Endothelial cell of umbilical vein (primary cell): ENCODE measurements at regions not wholly inside any gene's neighbourhood (a gene's known extent, or its start where the extent isn't known, plus 50 kb on each side); places are given as distances from the start of the nearest gene placed in this dataset.

Experiments
- BruUV-seq: library from RNA; stranded (reverse); fragments of 400-500 nt; replicated peaks from 2 replicates; lab custom pipeline; 2021; lab: Mats Ljungman, UMichigan
- CTCF ChIA-PET: fragments of 300-600, 350-600 bp; sonication (Branson Sonifier 250); formaldehyde crosslinking; loops from one replicate; lab custom pipeline; 2021; ENCODE audit warnings: antibody characterized with exemption, inconsistent platforms; lab: Charles Lee
- POLR2A ChIA-PET: fragments of 300-600, 350-600 bp; sonication (Branson Sonifier 250); formaldehyde crosslinking; loops from one replicate; lab custom pipeline; 2021; ENCODE audit warnings: antibody characterized with exemption, inconsistent platforms; lab: Charles Lee
- DNase-seq: peaks from one replicate; pipeline ENCODE4 v3.0.0-alpha.2; 2011; ENCODE audit warnings: low read depth, low spot score
- FAIRE-seq: peaks from 2 replicates; lab custom pipeline; 2011; peaks lifted over from hg19 to GRCh38; lab: Jason Lieb, UNC
- H2AFZ ChIP-seq: 2 replicates; pipeline ENCODE4 v1.6.0; 2012; ENCODE audit warnings: low read depth, low read length, control low read depth, inconsistent platforms
- H3K27ac ChIP-seq: 2 replicates; pipeline ENCODE4 v1.5.1; 2011; ENCODE audit warnings: low read depth, mild to moderate bottlenecking, control low read depth, low read length, moderate library complexity; ENCODE audit not compliant: insufficient read depth
- H3K27me3 ChIP-seq, 2 experiments: 2 replicates each; pipeline versions ENCODE4 v1.6.0 to v1.6.1; 2011; ENCODE audit warnings: low read length in 2 of 2, mixed read lengths in 1 of 2; ENCODE audit not compliant: control insufficient read depth in 2 of 2, insufficient read depth in 2 of 2
- H3K36me3 ChIP-seq, 2 experiments: 2 replicates in 1 of 2; 3 replicates in 1 of 2; pipeline ENCODE4 v1.5.1; 2011; ENCODE audit warnings: low read length in 2 of 2, mild to moderate bottlenecking in 1 of 2, moderate library complexity in 1 of 2; ENCODE audit not compliant: control insufficient read depth in 2 of 2, insufficient read depth in 2 of 2; ENCODE audit errors: extremely low read depth in 1 of 2
- H3K4me1 ChIP-seq: 3 replicates; pipeline ENCODE4 v1.5.1; 2011; ENCODE audit warnings: mild to moderate bottlenecking, low read length; ENCODE audit not compliant: control insufficient read depth, insufficient read depth; ENCODE audit errors: extremely low read depth
- H3K4me2 ChIP-seq: 2 replicates; pipeline ENCODE4 v1.6.1; 2011; ENCODE audit warnings: low read length, control low read depth, mixed read lengths; ENCODE audit not compliant: insufficient read depth
- H3K4me3 ChIP-seq, 3 experiments: fragments of 200-600 bp in 1 of 3; sonication (generic), shearing (Covaris generic) in 1 of 3; replicated peaks in 1 of 3; 2 replicates each; pipeline ENCODE4 v1.5.1; 2011 to 2016; ENCODE audit warnings: control low read depth in 3 of 3, low read length in 3 of 3, mild to moderate bottlenecking in 2 of 3, inconsistent platforms in 1 of 3, low read depth in 1 of 3, moderate library complexity in 1 of 3; ENCODE audit not compliant: insufficient read depth in 1 of 3
- H3K79me2 ChIP-seq: 2 replicates; pipeline ENCODE4 v1.6.0; 2012; ENCODE audit warnings: low read length, inconsistent platforms; ENCODE audit not compliant: control insufficient read depth, insufficient read depth
- H3K9ac ChIP-seq: replicated peaks from 2 replicates; pipeline ENCODE3; 2011; ENCODE audit warnings: low read length, control low read depth; ENCODE audit not compliant: insufficient read depth; ENCODE audit errors: extremely low read depth
- H3K9me1 ChIP-seq: replicated peaks from 3 replicates; pipeline ENCODE4 v1.6.0; 2011; ENCODE audit warnings: mild to moderate bottlenecking, low read length; ENCODE audit not compliant: control insufficient read depth, insufficient read depth; ENCODE audit errors: extremely low read depth
- H3K9me3 ChIP-seq: replicated peaks from 2 replicates; pipeline ENCODE4 v1.5.1; 2012; ENCODE audit warnings: low read length, inconsistent platforms; ENCODE audit not compliant: control insufficient read depth, insufficient read depth
- H4K20me1 ChIP-seq: replicated peaks from 2 replicates; pipeline ENCODE3; 2011; ENCODE audit warnings: mild to moderate bottlenecking, low read length; ENCODE audit not compliant: control insufficient read depth, insufficient read depth; ENCODE audit errors: extremely low read depth
- EZH2 ChIP-seq: IDR thresholded peaks from 2 replicates; pipeline ENCODE4 v1.6.1; 2012; ENCODE audit warnings: borderline replicate concordance, low read depth, mild to moderate bottlenecking, moderate library complexity, low read length, inconsistent platforms; ENCODE audit not compliant: severe bottlenecking
- FOS ChIP-seq: IDR thresholded peaks from 2 replicates; pipeline ENCODE4 v1.6.1; 2011; ENCODE audit warnings: mild to moderate bottlenecking, low read length, moderate library complexity, borderline replicate concordance; ENCODE audit not compliant: insufficient read depth
- GATA2 ChIP-seq: IDR thresholded peaks from 2 replicates; pipeline ENCODE4 v1.7.0; 2011; ENCODE audit warnings: low read depth, mild to moderate bottlenecking, moderate library complexity, mixed read lengths, low read length; ENCODE audit not compliant: insufficient read length, insufficient read depth
- JUN ChIP-seq: IDR thresholded peaks from 2 replicates; pipeline ENCODE4 v1.6.1; 2011; ENCODE audit warnings: borderline replicate concordance, low read depth; ENCODE audit not compliant: insufficient read length, insufficient read depth
- MYC ChIP-seq: IDR thresholded peaks from one replicate; pipeline ENCODE4 v1.6.1; 2011; ENCODE audit warnings: mild to moderate bottlenecking, low read depth, low read length
- POLR2A ChIP-seq: IDR thresholded peaks from 2 replicates; pipeline ENCODE4 v1.6.1; 2012; ENCODE audit warnings: low read depth, mild to moderate bottlenecking, control low read depth, low read length
- POLR2AphosphoS5 ChIP-seq: IDR thresholded peaks from 2 replicates; pipeline ENCODE4 v1.6.1; 2012; ENCODE audit warnings: low read depth, mild to moderate bottlenecking, control low read depth, low read length, moderate library complexity; ENCODE audit not compliant: insufficient read depth
- dilution Hi-C: fragments of 300-500 bp; cut with MboI; formaldehyde crosslinking; loops from one replicate; pipeline ENCODE4 v1.15.0; 2019; ENCODE audit warnings: low sequenced_read_pairs; ENCODE audit not compliant: extremely low pct_ligation_motif_present
- intact Hi-C: fragments of 100-400 bp; cut with micrococcal nuclease; formaldehyde crosslinking; loops from one replicate; pipeline ENCODE4 v1.10.0; 2022
- TF ChIP-seq, protein P1 (sequence below), 2 donors: IDR thresholded peaks; 1 replicate in 1 of 2; 2 replicates in 1 of 2; pipeline ENCODE4 v1.5.1; 2011; ENCODE audit warnings: low read length in 2 of 2, mild to moderate bottlenecking in 2 of 2, moderate library complexity in 2 of 2, control low read depth in 1 of 2, inconsistent platforms in 1 of 2, low read depth in 1 of 2; ENCODE audit not compliant: insufficient read depth in 1 of 2; ENCODE audit errors: extremely low read depth in 1 of 2
- TF ChIP-seq, protein P2 (sequence below): IDR thresholded peaks from 2 replicates; pipeline ENCODE4 v1.6.1; 2011; ENCODE audit not compliant: insufficient read depth, insufficient read length

DNA sequence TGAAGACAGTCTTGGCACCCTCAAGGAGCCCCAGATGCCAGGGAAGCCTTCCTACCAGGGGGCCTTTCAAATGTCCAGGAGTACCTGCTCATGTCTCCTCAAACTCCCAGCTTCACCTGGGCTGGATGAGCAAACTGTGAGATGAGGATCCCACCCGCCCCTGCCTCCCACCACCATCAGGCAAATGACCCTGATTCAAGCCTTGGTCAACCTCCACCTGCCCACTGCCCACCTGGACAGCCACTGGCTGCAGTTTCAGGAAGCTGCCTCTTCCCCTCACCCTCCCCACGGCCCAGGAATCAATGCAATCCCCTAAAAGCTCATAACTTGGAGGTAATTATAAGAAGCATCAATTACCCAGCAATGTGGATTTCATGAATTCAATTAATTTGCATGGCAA lies 122.7 kb downstream of the BUD13 start:
- Histone ChIP-seq H3K4me2 (no peak overlapping the region), H3K4me1 (no peaks in the 10 kb centered on the region), H2AFZ (no peak overlapping the region), H3K9me1 (no peaks in the 10 kb centered on the region), H3K79me2 (no peaks in the 10 kb centered on the region), H3K36me3 (no peaks in the 10 kb centered on the region), H3K9me3 (no peaks in the 10 kb centered on the region), H4K20me1 (no peaks in the 10 kb centered on the region), H3K4me3 (no peak overlapping the region), H3K27ac (no peak overlapping the region), H3K9ac (no peak overlapping the region), H3K27me3 (peaks cover 0 to 3% of the 10 kb centered on the region in 2 experiments)
- DNase-seq (no peak), FAIRE-seq (no peak)
- no TSS peak for BruUV-seq
- CTCF ChIA-PET, result interaction anchor here (2.7 kb wide), 1 partner anchor 136 kb away, joined by 16 read pairs; no protein-coding TSS in a partner anchor
- TF ChIP-seq POLR2AphosphoS5 (no peak), POLR2A (no peak), JUN (no peak), MYC (no peak), GATA2 (no peak), EZH2 (no peak), FOS (no peak)
- TF ChIP-seq, protein P1, sequence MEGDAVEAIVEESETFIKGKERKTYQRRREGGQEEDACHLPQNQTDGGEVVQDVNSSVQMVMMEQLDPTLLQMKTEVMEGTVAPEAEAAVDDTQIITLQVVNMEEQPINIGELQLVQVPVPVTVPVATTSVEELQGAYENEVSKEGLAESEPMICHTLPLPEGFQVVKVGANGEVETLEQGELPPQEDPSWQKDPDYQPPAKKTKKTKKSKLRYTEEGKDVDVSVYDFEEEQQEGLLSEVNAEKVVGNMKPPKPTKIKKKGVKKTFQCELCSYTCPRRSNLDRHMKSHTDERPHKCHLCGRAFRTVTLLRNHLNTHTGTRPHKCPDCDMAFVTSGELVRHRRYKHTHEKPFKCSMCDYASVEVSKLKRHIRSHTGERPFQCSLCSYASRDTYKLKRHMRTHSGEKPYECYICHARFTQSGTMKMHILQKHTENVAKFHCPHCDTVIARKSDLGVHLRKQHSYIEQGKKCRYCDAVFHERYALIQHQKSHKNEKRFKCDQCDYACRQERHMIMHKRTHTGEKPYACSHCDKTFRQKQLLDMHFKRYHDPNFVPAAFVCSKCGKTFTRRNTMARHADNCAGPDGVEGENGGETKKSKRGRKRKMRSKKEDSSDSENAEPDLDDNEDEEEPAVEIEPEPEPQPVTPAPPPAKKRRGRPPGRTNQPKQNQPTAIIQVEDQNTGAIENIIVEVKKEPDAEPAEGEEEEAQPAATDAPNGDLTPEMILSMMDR (IDR thresholded peaks at IDR 0.05; ENCODE audit: extremely low read depth in 1 of 2, insufficient read depth in 1 of 2, low read depth in 1 of 2, low read length in 2 of 2), result no peak
- TF ChIP-seq, protein P2, sequence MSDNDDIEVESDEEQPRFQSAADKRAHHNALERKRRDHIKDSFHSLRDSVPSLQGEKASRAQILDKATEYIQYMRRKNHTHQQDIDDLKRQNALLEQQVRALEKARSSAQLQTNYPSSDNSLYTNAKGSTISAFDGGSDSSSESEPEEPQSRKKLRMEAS, result no peak
- POLR2A ChIA-PET, result no interaction called here
- dilution Hi-C loops (no loop called here), intact Hi-C loops (no loop called here)
